ENCODE measurements at regions not wholly inside any gene's neighbourhood (a gene's known extent, or its start where the extent isn't known, plus 50 kb on each side); places are given as distances from the start of the nearest gene placed in this dataset.

DNA sequence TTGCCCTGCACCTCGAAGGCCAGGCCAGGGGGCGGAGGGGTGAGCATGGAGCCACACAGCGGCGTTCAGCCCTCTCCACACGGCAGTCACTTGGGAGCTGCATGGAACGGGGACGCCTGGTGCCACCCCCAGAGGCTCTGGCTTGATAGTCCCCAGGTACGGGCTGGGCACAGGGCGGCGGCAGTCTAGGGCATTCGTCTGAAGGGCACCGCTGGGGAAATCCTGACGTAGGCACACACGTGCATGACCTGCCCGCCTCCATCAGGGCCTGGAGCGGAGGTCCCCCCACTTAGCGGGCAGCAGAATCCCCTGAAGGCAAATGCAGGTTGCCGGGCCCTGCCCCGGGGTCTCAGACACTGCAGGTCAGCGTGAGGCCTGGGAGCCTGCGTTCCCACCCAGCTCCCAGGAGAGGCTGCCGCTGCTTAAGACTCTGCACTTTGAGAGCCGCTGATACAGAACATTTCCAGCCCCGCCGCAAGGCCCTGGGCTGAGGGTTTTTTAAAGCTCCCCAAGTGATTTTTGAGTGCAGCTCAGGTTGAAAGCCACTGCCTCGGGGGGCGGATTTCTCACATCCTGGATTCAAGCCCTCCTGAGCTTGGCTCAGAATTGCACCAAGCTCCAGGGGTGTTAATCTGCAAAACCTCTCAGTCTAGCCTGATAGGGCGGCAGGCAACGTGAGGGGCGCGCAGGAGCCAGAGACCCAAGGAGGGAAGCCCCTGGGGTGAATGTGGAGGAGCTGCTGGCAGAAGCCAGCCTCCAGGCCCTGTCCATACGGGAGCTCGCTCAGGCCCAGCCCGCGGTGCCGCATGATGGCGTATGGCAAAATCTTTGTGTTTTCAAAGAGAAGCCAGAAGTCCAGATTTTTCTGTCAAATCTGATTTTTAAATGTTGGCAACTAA is 182.3 kb upstream of the GSE1 start:
- in situ Hi-C loops (cut with MboI; ENCODE audit: low sequenced_read_pairs in 4 of 4), result no loop called here
- no peak overlapping the region for H3K4me3 ChIP-seq
- no peaks in the 10 kb centered on the region for H3K27me3 ChIP-seq
- TF ChIP-seq, protein P1, sequence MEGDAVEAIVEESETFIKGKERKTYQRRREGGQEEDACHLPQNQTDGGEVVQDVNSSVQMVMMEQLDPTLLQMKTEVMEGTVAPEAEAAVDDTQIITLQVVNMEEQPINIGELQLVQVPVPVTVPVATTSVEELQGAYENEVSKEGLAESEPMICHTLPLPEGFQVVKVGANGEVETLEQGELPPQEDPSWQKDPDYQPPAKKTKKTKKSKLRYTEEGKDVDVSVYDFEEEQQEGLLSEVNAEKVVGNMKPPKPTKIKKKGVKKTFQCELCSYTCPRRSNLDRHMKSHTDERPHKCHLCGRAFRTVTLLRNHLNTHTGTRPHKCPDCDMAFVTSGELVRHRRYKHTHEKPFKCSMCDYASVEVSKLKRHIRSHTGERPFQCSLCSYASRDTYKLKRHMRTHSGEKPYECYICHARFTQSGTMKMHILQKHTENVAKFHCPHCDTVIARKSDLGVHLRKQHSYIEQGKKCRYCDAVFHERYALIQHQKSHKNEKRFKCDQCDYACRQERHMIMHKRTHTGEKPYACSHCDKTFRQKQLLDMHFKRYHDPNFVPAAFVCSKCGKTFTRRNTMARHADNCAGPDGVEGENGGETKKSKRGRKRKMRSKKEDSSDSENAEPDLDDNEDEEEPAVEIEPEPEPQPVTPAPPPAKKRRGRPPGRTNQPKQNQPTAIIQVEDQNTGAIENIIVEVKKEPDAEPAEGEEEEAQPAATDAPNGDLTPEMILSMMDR (IDR thresholded peaks at IDR 0.05 in 4 of 5, conservative IDR thresholded peaks at IDR 0.05 in 1 of 5), result no peak
- TF ChIP-seq POLR2A (IDR thresholded peaks at IDR 0.05), result no peak
- DNase-seq, result no peak
- no peaks in the 10 kb centered on the region for H3K9me3 ChIP-seq
- H3K36me3 ChIP-seq, result no peaks in the 10 kb centered on the region
- intact Hi-C loops (cut with DNase I; ENCODE audit: low total_unique reads), result no loop called here
- no peak overlapping the region for H3K27ac ChIP-seq
- ATAC-seq, result no peak
- H3K4me1 ChIP-seq, result no peaks in the 10 kb centered on the region

DNA sequence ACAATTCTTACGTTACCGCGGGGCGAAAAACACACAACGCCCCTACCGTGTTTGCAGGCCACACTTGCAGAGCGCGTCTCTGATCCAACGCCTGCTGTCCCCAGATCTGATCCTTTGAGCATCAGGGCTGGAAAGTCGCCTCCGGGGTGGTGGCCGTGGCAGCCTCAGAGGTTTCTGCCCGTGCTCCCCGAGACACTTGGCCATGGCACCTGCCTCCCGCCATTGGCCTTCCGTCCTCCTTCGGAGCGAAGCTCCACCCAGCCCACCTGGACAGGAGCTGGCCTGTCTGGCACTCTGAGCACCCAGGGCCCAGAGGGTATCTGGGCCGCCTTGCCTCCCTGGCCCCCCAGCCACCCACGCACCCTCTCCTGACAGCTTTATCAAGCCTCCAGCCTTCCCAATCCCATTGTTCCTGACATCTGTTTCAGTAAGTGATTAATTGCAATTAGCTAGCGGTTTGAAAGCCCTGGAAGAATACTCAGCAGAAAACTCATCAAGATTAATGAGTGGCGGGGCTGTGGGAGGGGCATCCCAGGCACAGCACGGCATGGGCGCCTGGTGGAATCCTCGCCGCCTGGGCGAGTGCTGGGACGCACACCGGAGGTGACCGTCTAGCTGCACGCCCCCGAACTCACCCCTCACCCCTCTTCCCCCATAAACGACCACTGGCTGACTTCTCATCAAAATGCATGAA is 181.5 kb upstream of the GSE1 start:
- intact Hi-C loops (cut with DNase I; ENCODE audit: low total_unique reads) (no loop called here), in situ Hi-C loops (cut with MboI; ENCODE audit: low sequenced_read_pairs in 4 of 4) (no loop called here)
- Histone ChIP-seq H3K36me3 (no peaks in the 10 kb centered on the region), H3K27me3 (no peaks in the 10 kb centered on the region), H3K9me3 (no peaks in the 10 kb centered on the region), H3K4me1 (peaks cover 0 to 4% of the 10 kb centered on the region in 2 donors), H3K27ac (no peak overlapping the region), H3K4me3 (no peak overlapping the region)
- no peak for TF ChIP-seq POLR2A (IDR thresholded peaks at IDR 0.05)
- TF ChIP-seq, protein P1 (IDR thresholded peaks at IDR 0.05 in 4 of 5, conservative IDR thresholded peaks at IDR 0.05 in 1 of 5), result no peak
- ATAC-seq (no peak), DNase-seq (no peak)

GRCh38 chr16:85432606-85433005 is 180.5 kb upstream of the GSE1 start:
- Histone ChIP-seq H3K27ac (no peak overlapping the region), H3K4me3 (no peak overlapping the region), H3K36me3 (no peaks in the 10 kb centered on the region), H3K27me3 (no peaks in the 10 kb centered on the region), H3K4me1 (peaks cover 0 to 9% of the 10 kb centered on the region in 2 donors), H3K9me3 (no peaks in the 10 kb centered on the region)
- intact Hi-C loops (cut with DNase I; ENCODE audit: low total_unique reads), result no loop called here
- no peak for TF ChIP-seq POLR2A (IDR thresholded peaks at IDR 0.05)
- TF ChIP-seq, protein P1 (IDR thresholded peaks at IDR 0.05 in 4 of 5, conservative IDR thresholded peaks at IDR 0.05 in 1 of 5), result no peak
- in situ Hi-C loops (cut with MboI; ENCODE audit: low sequenced_read_pairs in 4 of 4), result no loop called here
- ATAC-seq (no peak), DNase-seq (no peak)

DNA sequence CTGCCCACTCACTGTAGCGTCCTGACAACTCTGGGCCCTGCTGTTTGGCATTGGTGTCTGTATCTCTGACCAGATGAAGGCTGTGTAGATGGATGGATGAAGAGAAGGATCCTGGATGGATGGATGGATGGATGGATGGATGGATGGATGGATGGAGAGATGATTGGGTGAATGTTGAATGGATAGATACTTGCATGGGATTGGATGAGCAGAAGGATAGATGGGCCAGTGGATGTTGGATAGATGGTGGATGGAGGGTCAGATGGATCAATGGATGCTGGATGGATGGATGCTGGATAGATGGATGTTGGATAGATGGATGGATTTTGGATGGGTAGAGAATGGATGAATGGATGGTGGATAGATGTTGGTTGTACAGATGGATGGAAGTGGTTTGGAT is 179.6 kb upstream of the GSE1 start:
- DNase-seq (no peak), ATAC-seq (no peak)
- in situ Hi-C loops (cut with MboI; ENCODE audit: low sequenced_read_pairs in 4 of 4), result no loop called here
- H3K36me3 ChIP-seq, result no peaks in the 10 kb centered on the region
- H3K27ac ChIP-seq, result no peak overlapping the region
- intact Hi-C loops (cut with DNase I; ENCODE audit: low total_unique reads), result no loop called here
- H3K4me3 ChIP-seq, result no peak overlapping the region
- H3K27me3 ChIP-seq, result no peaks in the 10 kb centered on the region
- peaks cover 0 to 9% of the 10 kb centered on the region in 2 donors for H3K4me1 ChIP-seq
- TF ChIP-seq, protein P1 (IDR thresholded peaks at IDR 0.05 in 4 of 5, conservative IDR thresholded peaks at IDR 0.05 in 1 of 5), result no peak
- no peak for TF ChIP-seq POLR2A (IDR thresholded peaks at IDR 0.05)
- H3K9me3 ChIP-seq, result no peaks in the 10 kb centered on the region
